Esophagus muscularis mucosa (tissue), 4 donors: ENCODE measurements at regions not wholly inside any gene's neighbourhood (a gene's known extent, or its start where the extent isn't known, plus 50 kb on each side); places are given as distances from the start of the nearest gene placed in this dataset.

Experiments
- DNase-seq: peaks from one replicate; pipeline ENCODE4 v3.0.0-alpha.2; 2017; ENCODE audit errors: extremely low spot score
- H3K27ac ChIP-seq, 4 donors: fragments of 200-600 bp; sonication (generic); replicated peaks in 1 of 4; 1 replicate in 3 of 4; 2 replicates in 1 of 4; pipeline ENCODE4 v1.5.1; 2016 to 2019; ENCODE audit warnings: mild to moderate bottlenecking in 1 of 4
- H3K27me3 ChIP-seq, 4 donors: fragments of 200-600 bp; sonication (generic); one replicate each; pipeline versions ENCODE4 v1.5.1 to v1.6.0; 2016 to 2019
- H3K36me3 ChIP-seq, 4 donors: fragments of 200-600 bp; sonication (generic); one replicate each; pipeline ENCODE4 v1.5.1; 2016 to 2019
- H3K4me1 ChIP-seq, 4 donors: fragments of 200-600 bp; sonication (generic); one replicate each; pipeline ENCODE4 v1.5.1; 2016 to 2019
- H3K4me3 ChIP-seq, 4 donors: fragments of 200-600 bp; sonication (generic); 1 replicate in 2 of 4; 2 replicates in 2 of 4; pipeline ENCODE4 v1.5.1; 2016 to 2019; ENCODE audit warnings: mild to moderate bottlenecking in 4 of 4, moderate library complexity in 1 of 4
- H3K9me3 ChIP-seq, 4 donors: fragments of 200-600 bp; sonication (generic); 1 replicate in 3 of 4; 2 replicates in 1 of 4; pipeline ENCODE4 v1.5.1; 2016 to 2019
- CTCF ChIP-seq, 3 experiments: fragments of 200-600 bp in 2 of 3; fragments of 450-650 bp in 1 of 3; sonication (generic) in 2 of 3; IDR thresholded peaks; one replicate each; pipeline ENCODE4 v1.5.1; 2017 to 2019; ENCODE audit warnings: antibody characterized with exemption in 3 of 3, mild to moderate bottlenecking in 2 of 3, moderate library complexity in 1 of 3
- EP300 ChIP-seq: sonication (generic); formaldehyde crosslinking; IDR thresholded peaks from one replicate; pipeline ENCODE4 v1.6.1; 2017; ENCODE audit warnings: antibody characterized with exemption
- POLR2A ChIP-seq: fragments of 450-650 bp; IDR thresholded peaks from one replicate; pipeline ENCODE4 v1.6.1; 2017; ENCODE audit warnings: antibody characterized with exemption, moderate library complexity, mild to moderate bottlenecking, low read depth
- POLR2AphosphoS5 ChIP-seq, 2 donors: sonication (generic); formaldehyde crosslinking; IDR thresholded peaks; one replicate each; pipeline ENCODE4 v1.6.1; 2017; ENCODE audit warnings: antibody characterized with exemption in 2 of 2
- WGBS: methylation state at CpG from one replicate; pipeline ENCODE4 v1.1.5; 2018; 5-methylcytosine and 5-hydroxymethylcytosine counted together
- intact Hi-C: fragments of 100-400 bp; cut with DNase I; formaldehyde crosslinking; loops from one replicate; pipeline ENCODE4 v1.15.1; 2023

- no peak for TF ChIP-seq EP300
- TF ChIP-seq CTCF (IDR thresholded peaks at IDR 0.05): no peak
- no peak for TF ChIP-seq POLR2AphosphoS5 (IDR thresholded peaks at IDR 0.05)
- no peak for TF ChIP-seq POLR2A
- intact Hi-C loops: no loop called here
- Histone ChIP-seq H3K36me3 (no peaks in the 10 kb centered on the region), H3K27ac (no peak overlapping the region), H3K9me3 (no peaks in the 10 kb centered on the region), H3K27me3 (no peaks in the 10 kb centered on the region), H3K4me1 (peaks cover 0 to 3% (median 0%) of the 10 kb centered on the region in 4 donors), H3K4me3 (no peak overlapping the region)
- DNase-seq: no peak
- 68% methylated on average over 7 of the region's 7 CpGs for WGBS
Observed at GRCh38 chr13:34409496-34410182, 532.4 kb upstream of the NBEA start.

- Histone ChIP-seq H3K36me3 (no peaks in the 10 kb centered on the region), H3K4me1 (peaks cover 0 to 3% (median 0%) of the 10 kb centered on the region in 4 donors), H3K9me3 (no peaks in the 10 kb centered on the region), H3K27me3 (no peaks in the 10 kb centered on the region), H3K27ac (no peak overlapping the region), H3K4me3 (no peak overlapping the region)
- WGBS: 31% methylated on average over 4 of the region's 4 CpGs
- intact Hi-C loops: no loop called here
- no peak for DNase-seq
- TF ChIP-seq POLR2A (no peak), CTCF (IDR thresholded peaks at IDR 0.05) (no peak), EP300 (no peak), POLR2AphosphoS5 (IDR thresholded peaks at IDR 0.05) (no peak)
Observed at GRCh38 chr13:34410678-34411077, 531.4 kb upstream of the NBEA start.

- H3K4me3 ChIP-seq: no peak overlapping the region
- H3K36me3 ChIP-seq: no peaks in the 10 kb centered on the region
- intact Hi-C loops: no loop called here
- TF ChIP-seq EP300 (no peak), CTCF (IDR thresholded peaks at IDR 0.05) (no peak), POLR2A (no peak), POLR2AphosphoS5 (IDR thresholded peaks at IDR 0.05) (no peak)
- DNase-seq: no peak
- H3K9me3 ChIP-seq: no peaks in the 10 kb centered on the region
- 88% methylated on average over 1 of the region's 1 CpG for WGBS
- peaks cover 0 to 3% (median 0%) of the 10 kb centered on the region in 4 donors for H3K4me1 ChIP-seq
- no peak overlapping the region for H3K27ac ChIP-seq
- H3K27me3 ChIP-seq: no peaks in the 10 kb centered on the region
Observed at GRCh38 chr13:34411177-34411576, 530.9 kb upstream of the NBEA start.

GRCh38 chr13:34411894-34412293 lies 530.2 kb upstream of the NBEA start:
- intact Hi-C loops: no loop called here
- Histone ChIP-seq H3K27me3 (no peaks in the 10 kb centered on the region), H3K27ac (no peak overlapping the region), H3K36me3 (no peaks in the 10 kb centered on the region), H3K4me1 (peaks cover 0 to 3% (median 0%) of the 10 kb centered on the region in 4 donors), H3K9me3 (no peaks in the 10 kb centered on the region), H3K4me3 (no peak overlapping the region)
- TF ChIP-seq CTCF (IDR thresholded peaks at IDR 0.05) (no peak), POLR2AphosphoS5 (IDR thresholded peaks at IDR 0.05) (no peak)
- 93% methylated on average over 4 of the region's 4 CpGs for WGBS
- no peak for DNase-seq

- peaks cover 0 to 3% (median 0%) of the 10 kb centered on the region in 4 donors for H3K4me1 ChIP-seq
- no peaks in the 10 kb centered on the region for H3K36me3 ChIP-seq
- DNase-seq: no peak
- intact Hi-C loops: no loop called here
- H3K27ac ChIP-seq: no peak overlapping the region
- no peaks in the 10 kb centered on the region for H3K9me3 ChIP-seq
- no peaks in the 10 kb centered on the region for H3K27me3 ChIP-seq
- H3K4me3 ChIP-seq: no peak overlapping the region
- TF ChIP-seq EP300: no peak
- no peak for TF ChIP-seq CTCF (IDR thresholded peaks at IDR 0.05)
- TF ChIP-seq POLR2AphosphoS5 (IDR thresholded peaks at IDR 0.05): no peak
- TF ChIP-seq POLR2A: no peak
Observed at GRCh38 chr13:34412295-34412694, 529.8 kb upstream of the NBEA start.
